NOMO-1 (cell line): ENCODE measurements at regions not wholly inside any gene's neighbourhood (a gene's known extent, or its start where the extent isn't known, plus 50 kb on each side); places are given as distances from the start of the nearest gene placed in this dataset.
"Not testable (repeated sequence)": the region's sequence is repeated elsewhere in the genome, so short reads cannot be mapped to it uniquely, and the experiment has no call there.

Source experiments
- DNase-seq, 2 experiments: peaks; one replicate each; lab custom pipeline; 2025; ENCODE audit not compliant: unreplicated experiment in 2 of 2; lab: John Stamatoyannopoulos, UW

GRCh38 chr11:127998421-127998820 is 588.9 kb downstream of the ETS1 start:
- no peak for DNase-seq

GRCh38 chr11:127997594-127997993 is 589.8 kb downstream of the ETS1 start:
- DNase-seq: no peak

GRCh38 chr11:127996825-127997224 is 590.5 kb downstream of the ETS1 start:
- no peak for DNase-seq

GRCh38 chr11:127995921-127996320 is 591.4 kb downstream of the ETS1 start:
- DNase-seq: no peak

- DNase-seq: no peak
Measured at GRCh38 chr11:127994736-127995135, 592.6 kb downstream of the ETS1 start.

- DNase-seq: no peak
Measured at GRCh38 chr11:127993788-127994187, 593.6 kb downstream of the ETS1 start.

GRCh38 chr11:127993281-127993680 is 594.1 kb downstream of the ETS1 start:
- DNase-seq: no peak

- DNase-seq: no peak
Measured at GRCh38 chr11:127986073-127986472, 601.3 kb downstream of the ETS1 start.

- no peak for DNase-seq
Measured at GRCh38 chr11:127972816-127973215, 614.5 kb downstream of the ETS1 start.

- no peak for DNase-seq
Measured at GRCh38 chr11:127971448-127971847, 615.9 kb downstream of the ETS1 start.

- no peak for DNase-seq
Measured at GRCh38 chr11:127966821-127967220, 620.5 kb downstream of the ETS1 start.

- no peak for DNase-seq
Measured at GRCh38 chr11:127965939-127966668, 621.3 kb downstream of the ETS1 start.

- DNase-seq: no peak
Measured at GRCh38 chr11:127962416-127962815, 624.9 kb downstream of the ETS1 start.

GRCh38 chr11:127950162-127950561 is 637.2 kb downstream of the ETS1 start:
- no peak for DNase-seq

- DNase-seq: no peak
Measured at GRCh38 chr11:127943763-127944162, 643.6 kb downstream of the ETS1 start.

GRCh38 chr11:127943152-127943551 is 644.2 kb downstream of the ETS1 start:
- no peak for DNase-seq

GRCh38 chr11:127941554-127941953 is 645.8 kb downstream of the ETS1 start:
- DNase-seq: not testable (repeated sequence)

- DNase-seq: no peak
Measured at GRCh38 chr11:127939000-127939399, 648.4 kb downstream of the ETS1 start.

- no peak for DNase-seq
Measured at GRCh38 chr11:127935081-127935480, 652.3 kb downstream of the ETS1 start.

- not testable (repeated sequence) for DNase-seq
Measured at GRCh38 chr11:127933961-127934360, 653.4 kb downstream of the ETS1 start.

GRCh38 chr11:127931803-127932202 is 655.6 kb downstream of the ETS1 start:
- DNase-seq: no peak

- DNase-seq: no peak
Measured at GRCh38 chr11:127926721-127927120, 660.6 kb downstream of the ETS1 start.

- DNase-seq: no peak
Measured at GRCh38 chr11:127925475-127925874, 661.9 kb downstream of the ETS1 start.
